HG03064 (cell line): ENCODE measurements at regions not wholly inside any gene's neighbourhood (a gene's known extent, or its start where the extent isn't known, plus 50 kb on each side); places are given as distances from the start of the nearest gene placed in this dataset.

Experiments used
- ATAC-seq: cut with Tn5 transposase; IDR thresholded peaks from one replicate; pipeline ENCODE4 v1.9.1; 2021; ENCODE audit warnings: low read depth; ENCODE audit not compliant: unreplicated experiment

GRCh38 chr5:62132276-62132675, 173.7 kb upstream of the KIF2A start:
- no peak for ATAC-seq

GRCh38 chr5:62133426-62133825, 172.6 kb upstream of the KIF2A start:
- ATAC-seq: no peak

- no peak for ATAC-seq
Measured at GRCh38 chr5:62134811-62135210, 171.2 kb upstream of the KIF2A start.

GRCh38 chr5:62137628-62138027, 168.4 kb upstream of the KIF2A start:
- ATAC-seq: no peak

GRCh38 chr5:62138607-62139006, 167.4 kb upstream of the KIF2A start:
- ATAC-seq: no peak

- no peak for ATAC-seq
Measured at GRCh38 chr5:62139741-62140140, 166.3 kb upstream of the KIF2A start.

GRCh38 chr5:62142351-62142750, 163.7 kb upstream of the KIF2A start:
- ATAC-seq: no peak

GRCh38 chr5:62143268-62144229, 162.5 kb upstream of the KIF2A start:
- no peak for ATAC-seq

GRCh38 chr5:62144401-62145022, 161.5 kb upstream of the KIF2A start:
- no peak for ATAC-seq

GRCh38 chr5:62149879-62150278, 156.1 kb upstream of the KIF2A start:
- no peak for ATAC-seq

- ATAC-seq: no peak
Measured at GRCh38 chr5:62152394-62153087, 153.5 kb upstream of the KIF2A start.

- no peak for ATAC-seq
Measured at GRCh38 chr5:62154758-62155157, 151.2 kb upstream of the KIF2A start.

GRCh38 chr5:62155988-62156387, 150.0 kb upstream of the KIF2A start:
- ATAC-seq: no peak

GRCh38 chr5:62167561-62168057, 138.4 kb upstream of the KIF2A start:
- no peak for ATAC-seq

- no peak for ATAC-seq
Measured at GRCh38 chr5:62168506-62169281, 137.3 kb upstream of the KIF2A start.

GRCh38 chr5:62178258-62178657, 127.7 kb upstream of the KIF2A start:
- no peak for ATAC-seq

- no peak for ATAC-seq
Measured at GRCh38 chr5:62182802-62183201, 123.2 kb upstream of the KIF2A start.

GRCh38 chr5:62183727-62184126, 122.3 kb upstream of the KIF2A start:
- no peak for ATAC-seq

- no peak for ATAC-seq
Measured at GRCh38 chr5:62184444-62184843, 121.6 kb upstream of the KIF2A start.

- ATAC-seq: no peak
Measured at GRCh38 chr5:62190173-62190572, 115.8 kb upstream of the KIF2A start.
